ENCODE measurements at regions not wholly inside any gene's neighbourhood (a gene's known extent, or its start where the extent isn't known, plus 50 kb on each side); places are given as distances from the start of the nearest gene placed in this dataset.
"Not testable (repeated sequence)": the region's sequence is repeated elsewhere in the genome, so short reads cannot be mapped to it uniquely, and the experiment has no call there.

GRCh38 chr1:182229451-182229850 lies 162.1 kb downstream of the GLUL start:
- TF ChIP-seq CTCF (IDR thresholded peaks at IDR 0.05; ENCODE audit: low read length) (no peak), EZH2 (IDR thresholded peaks at IDR 0.05; ENCODE audit: borderline replicate concordance, low read length) (no peak)
- Histone ChIP-seq H3K27me3 (ENCODE audit: insufficient read depth, low read length) (no peaks in the 10 kb centered on the region), H3K79me2 (ENCODE audit: insufficient read depth, low read length) (no peaks in the 10 kb centered on the region), H4K20me1 (ENCODE audit: insufficient read depth, low read length) (no peaks in the 10 kb centered on the region), H2AFZ (ENCODE audit: low read length) (no peak overlapping the region), H3K4me2 (ENCODE audit: low read length) (no peak overlapping the region), H3K9ac (ENCODE audit: low read length) (no peak overlapping the region), H3K9me3 (ENCODE audit: low read length) (no peaks in the 10 kb centered on the region), H3K27ac (ENCODE audit: low read depth, low read length, poor library complexity, severe bottlenecking) (no peak overlapping the region), H3K9me2 (ENCODE audit: low read depth, low read length) (no peaks in the 10 kb centered on the region), H3K4me3 (ENCODE audit: low read depth, low read length, poor library complexity, severe bottlenecking) (no peak overlapping the region), H3K4me1 (ENCODE audit: insufficient read depth, low read length, severe bottlenecking) (no peaks in the 10 kb centered on the region), H3K36me3 (ENCODE audit: insufficient read depth, low read length) (no peaks in the 10 kb centered on the region), H3F3A (ENCODE audit: insufficient read depth, low read length) (no peaks in the 10 kb centered on the region)

DNA sequence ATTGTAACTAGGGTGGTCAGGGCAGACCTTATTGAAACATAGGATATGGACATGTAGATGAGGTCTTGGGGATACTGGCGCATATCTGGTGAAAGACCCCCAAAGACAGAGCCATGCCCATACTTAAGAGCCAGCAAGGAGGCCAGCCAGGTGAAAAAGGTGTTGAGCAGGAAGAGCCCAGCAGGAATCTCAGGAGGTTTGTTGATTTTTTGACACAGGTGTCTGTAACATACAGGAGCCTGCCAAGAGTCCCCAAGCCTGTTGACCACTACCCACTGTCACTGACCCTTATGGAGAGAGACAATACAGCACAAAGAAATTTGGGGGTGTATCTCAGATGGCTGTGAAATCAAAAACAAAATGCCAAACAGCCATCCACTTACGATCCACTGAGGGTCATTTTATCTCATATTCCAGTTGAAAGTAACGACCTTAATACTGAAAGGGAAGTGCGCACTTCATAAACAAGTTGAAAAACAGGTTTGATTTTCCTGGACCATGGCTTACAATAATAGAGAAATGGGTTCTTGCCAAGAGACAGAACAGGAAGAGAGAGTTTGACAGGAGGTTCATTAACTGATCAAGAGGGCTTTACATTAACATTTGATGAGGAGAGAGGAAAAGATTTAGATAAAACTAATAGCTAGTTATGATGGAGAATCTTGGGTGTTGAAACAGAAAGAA lies 163.6 kb downstream of the GLUL start:
- H3F3A ChIP-seq (ENCODE audit: insufficient read depth, low read length), result no peaks in the 10 kb centered on the region
- H3K9ac ChIP-seq (ENCODE audit: low read length), result no peak overlapping the region
- no peak overlapping the region for H3K27ac ChIP-seq (ENCODE audit: low read depth, low read length, poor library complexity, severe bottlenecking)
- H3K4me1 ChIP-seq (ENCODE audit: insufficient read depth, low read length, severe bottlenecking), result no peaks in the 10 kb centered on the region
- H3K27me3 ChIP-seq (ENCODE audit: insufficient read depth, low read length), result no peaks in the 10 kb centered on the region
- no peaks in the 10 kb centered on the region for H3K36me3 ChIP-seq (ENCODE audit: insufficient read depth, low read length)
- H3K4me3 ChIP-seq (ENCODE audit: low read depth, low read length, poor library complexity, severe bottlenecking), result no peak overlapping the region
- no peaks in the 10 kb centered on the region for H4K20me1 ChIP-seq (ENCODE audit: insufficient read depth, low read length)
- no peak overlapping the region for H3K4me2 ChIP-seq (ENCODE audit: low read length)
- no peaks in the 10 kb centered on the region for H3K9me2 ChIP-seq (ENCODE audit: low read depth, low read length)
- H2AFZ ChIP-seq (ENCODE audit: low read length), result no peak overlapping the region
- H3K9me3 ChIP-seq (ENCODE audit: low read length), result no peaks in the 10 kb centered on the region
- no peaks in the 10 kb centered on the region for H3K79me2 ChIP-seq (ENCODE audit: insufficient read depth, low read length)
- TF ChIP-seq CTCF (IDR thresholded peaks at IDR 0.05; ENCODE audit: low read length), result no peak
- no peak for TF ChIP-seq EZH2 (IDR thresholded peaks at IDR 0.05; ENCODE audit: borderline replicate concordance, low read length)

DNA sequence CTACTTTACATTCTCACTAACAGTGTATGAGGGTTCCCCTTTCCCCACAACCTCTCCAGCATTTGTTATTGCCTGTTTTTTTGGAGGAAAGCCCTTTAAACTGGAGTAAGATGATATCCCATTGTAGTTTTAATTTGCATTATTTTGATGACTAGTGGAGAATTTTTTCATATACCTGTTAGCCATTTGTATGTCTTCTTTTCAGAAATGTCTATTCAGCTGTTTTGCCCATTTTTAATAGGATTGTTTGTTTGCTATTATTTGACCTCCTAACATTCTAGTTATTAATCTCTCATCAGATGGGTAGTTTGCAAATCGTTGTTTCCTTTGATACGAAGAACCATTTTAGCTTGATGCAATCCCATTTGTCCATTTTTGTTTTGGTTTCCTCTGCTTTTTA lies 165.0 kb downstream of the GLUL start:
- Histone ChIP-seq H3K9me3 (ENCODE audit: low read length) (no peaks in the 10 kb centered on the region), H3F3A (ENCODE audit: insufficient read depth, low read length) (no peaks in the 10 kb centered on the region), H3K4me3 (ENCODE audit: low read depth, low read length, poor library complexity, severe bottlenecking) (no peak overlapping the region), H3K27me3 (ENCODE audit: insufficient read depth, low read length) (no peaks in the 10 kb centered on the region), H3K4me2 (ENCODE audit: low read length) (no peak overlapping the region), H3K36me3 (ENCODE audit: insufficient read depth, low read length) (no peaks in the 10 kb centered on the region), H3K9ac (ENCODE audit: low read length) (no peak overlapping the region), H3K4me1 (ENCODE audit: insufficient read depth, low read length, severe bottlenecking) (no peaks in the 10 kb centered on the region), H3K27ac (ENCODE audit: low read depth, low read length, poor library complexity, severe bottlenecking) (no peak overlapping the region), H3K79me2 (ENCODE audit: insufficient read depth, low read length) (no peaks in the 10 kb centered on the region), H3K9me2 (ENCODE audit: low read depth, low read length) (no peaks in the 10 kb centered on the region), H2AFZ (ENCODE audit: low read length) (no peak overlapping the region), H4K20me1 (ENCODE audit: insufficient read depth, low read length) (no peaks in the 10 kb centered on the region)
- TF ChIP-seq CTCF (IDR thresholded peaks at IDR 0.05; ENCODE audit: low read length) (no peak), EZH2 (IDR thresholded peaks at IDR 0.05; ENCODE audit: borderline replicate concordance, low read length) (no peak)

DNA sequence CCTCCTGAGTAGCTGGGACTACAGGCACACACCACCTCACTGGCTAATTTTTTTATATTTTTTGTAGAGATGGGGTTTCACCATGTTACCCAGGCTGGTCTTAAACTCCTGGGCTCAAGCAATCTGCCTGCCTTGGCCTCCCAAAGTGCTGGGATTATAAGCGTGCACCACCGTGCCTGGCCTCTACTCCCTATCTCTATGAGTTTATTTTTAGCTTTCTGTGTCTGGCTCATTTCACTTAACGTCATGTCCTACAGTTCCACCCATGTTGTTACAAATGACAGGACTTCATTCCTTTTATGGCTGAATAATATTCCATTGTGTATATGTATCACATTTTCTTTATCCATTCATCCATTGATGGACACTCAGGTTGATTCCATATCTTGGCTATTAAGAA lies 164.2 kb upstream of the ZNF648 start:
- H3K27ac ChIP-seq (ENCODE audit: low read depth, low read length, poor library complexity, severe bottlenecking); H3K9me3 ChIP-seq (ENCODE audit: low read length); H4K20me1 ChIP-seq (ENCODE audit: insufficient read depth, low read length); H3K36me3 ChIP-seq (ENCODE audit: insufficient read depth, low read length); H3K4me3 ChIP-seq (ENCODE audit: low read depth, low read length, poor library complexity, severe bottlenecking); H3K79me2 ChIP-seq (ENCODE audit: insufficient read depth, low read length); H3K9me2 ChIP-seq (ENCODE audit: low read depth, low read length); H2AFZ ChIP-seq (ENCODE audit: low read length); H3K4me2 ChIP-seq (ENCODE audit: low read length); H3F3A ChIP-seq (ENCODE audit: insufficient read depth, low read length); H3K9ac ChIP-seq (ENCODE audit: low read length); H3K4me1 ChIP-seq (ENCODE audit: insufficient read depth, low read length, severe bottlenecking); H3K27me3 ChIP-seq (ENCODE audit: insufficient read depth, low read length): not testable (repeated sequence)

- not testable (repeated sequence) for H3K79me2 ChIP-seq (ENCODE audit: insufficient read depth, low read length); H3K4me1 ChIP-seq (ENCODE audit: insufficient read depth, low read length, severe bottlenecking); H3K27me3 ChIP-seq (ENCODE audit: insufficient read depth, low read length); H3K9me3 ChIP-seq (ENCODE audit: low read length); H3K9ac ChIP-seq (ENCODE audit: low read length); H3K4me2 ChIP-seq (ENCODE audit: low read length); H3K27ac ChIP-seq (ENCODE audit: low read depth, low read length, poor library complexity, severe bottlenecking); H4K20me1 ChIP-seq (ENCODE audit: insufficient read depth, low read length); H3K36me3 ChIP-seq (ENCODE audit: insufficient read depth, low read length); H3F3A ChIP-seq (ENCODE audit: insufficient read depth, low read length); H3K4me3 ChIP-seq (ENCODE audit: low read depth, low read length, poor library complexity, severe bottlenecking); H2AFZ ChIP-seq (ENCODE audit: low read length); H3K9me2 ChIP-seq (ENCODE audit: low read depth, low read length)
Measured at GRCh38 chr1:182221990-182222389, 160.5 kb upstream of the ZNF648 start.

Measured in OCI-LY1 (cell line).